Kidney tubule cell (primary cell): ENCODE measurements at regions not wholly inside any gene's neighbourhood (a gene's known extent, or its start where the extent isn't known, plus 50 kb on each side); places are given as distances from the start of the nearest gene placed in this dataset.

Source experiments
- DNase-seq: peaks from one replicate; pipeline ENCODE4 v3.0.0-alpha.2; 2018; ENCODE audit warnings: low spot score

DNA sequence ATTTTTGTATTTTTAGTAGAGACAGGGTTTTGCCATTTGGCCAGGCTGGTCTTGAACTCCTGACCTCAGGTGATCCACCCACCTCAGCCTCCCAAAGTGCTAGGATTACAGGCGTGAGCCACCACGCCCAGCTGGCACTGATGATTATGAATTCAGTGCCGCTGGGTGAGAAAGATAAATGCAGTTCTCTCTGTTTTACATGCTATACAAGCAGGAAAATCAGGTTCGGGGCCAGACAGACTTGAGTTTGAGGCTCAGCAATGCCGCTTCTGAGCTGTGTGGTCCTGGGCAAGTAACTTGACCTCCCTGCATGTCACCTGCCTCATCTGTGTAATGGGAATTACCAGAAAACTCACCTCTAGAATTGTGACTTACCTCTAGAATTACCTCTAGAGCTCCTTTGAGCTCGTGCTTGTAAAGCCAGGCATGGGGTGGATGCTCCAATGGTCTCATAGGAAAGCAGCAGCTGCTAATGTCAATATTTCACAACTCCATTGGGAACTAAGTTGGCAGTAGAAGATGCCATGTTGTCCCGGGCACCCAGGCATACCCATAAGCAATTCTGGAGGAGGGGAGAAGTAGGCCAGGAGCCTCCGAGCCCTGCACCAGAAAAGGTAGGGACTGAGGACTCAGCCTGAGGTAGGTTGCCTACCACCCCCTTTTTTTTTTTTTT is 119.8 kb upstream of the SLC25A33 start:
- no peak for DNase-seq

DNA sequence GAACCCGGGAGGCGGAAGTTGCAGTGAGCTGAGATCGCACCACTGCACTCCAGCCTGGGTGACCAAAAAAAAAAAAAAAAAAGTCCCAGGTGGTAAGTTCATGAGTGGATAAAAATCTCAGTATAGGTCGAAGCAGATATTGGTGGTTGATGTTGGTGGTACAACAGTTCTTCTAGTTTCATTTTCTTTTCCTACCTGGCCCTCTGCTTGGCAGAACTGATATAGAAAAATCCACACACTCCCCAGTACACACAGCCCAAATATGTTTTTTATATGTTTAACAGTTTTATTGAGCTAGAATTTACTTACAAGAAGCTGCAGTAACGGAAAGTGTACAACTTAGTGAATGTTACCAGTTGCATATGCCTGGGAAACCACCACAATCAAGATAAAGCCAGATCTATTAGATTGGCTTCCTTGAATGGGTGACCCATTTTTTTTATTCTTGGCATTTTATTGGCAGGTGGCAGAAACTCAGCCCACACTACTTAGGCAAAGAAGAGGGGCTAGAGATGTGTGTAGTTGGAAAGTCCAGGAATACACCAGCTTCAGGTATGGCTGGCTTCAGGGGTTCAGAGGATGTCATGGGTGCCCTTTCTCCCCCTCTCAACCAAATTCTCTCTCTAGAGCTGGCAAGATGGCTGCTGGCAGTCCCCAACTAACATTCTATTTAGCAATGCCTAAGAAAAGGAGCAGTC is 118.3 kb upstream of the SLC25A33 start:
- DNase-seq = no peak

DNA sequence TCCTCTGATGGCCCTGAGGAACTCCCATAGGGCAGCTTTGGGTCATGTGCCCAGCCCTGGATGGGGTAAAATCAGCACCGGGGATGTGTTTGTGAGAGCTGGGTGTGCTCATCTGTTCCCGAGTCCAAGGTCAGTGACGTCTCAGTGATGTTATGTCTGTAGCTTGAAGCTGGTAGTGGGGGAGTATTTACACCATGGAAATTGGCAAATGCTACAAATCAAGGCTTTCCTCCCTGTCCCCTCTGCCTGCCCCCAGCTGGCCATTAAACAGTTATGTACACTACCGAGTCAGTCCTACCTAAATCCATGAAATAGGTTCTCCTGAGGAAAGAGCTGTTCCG is 117.8 kb upstream of the SLC25A33 start:
- no peak for DNase-seq

DNA sequence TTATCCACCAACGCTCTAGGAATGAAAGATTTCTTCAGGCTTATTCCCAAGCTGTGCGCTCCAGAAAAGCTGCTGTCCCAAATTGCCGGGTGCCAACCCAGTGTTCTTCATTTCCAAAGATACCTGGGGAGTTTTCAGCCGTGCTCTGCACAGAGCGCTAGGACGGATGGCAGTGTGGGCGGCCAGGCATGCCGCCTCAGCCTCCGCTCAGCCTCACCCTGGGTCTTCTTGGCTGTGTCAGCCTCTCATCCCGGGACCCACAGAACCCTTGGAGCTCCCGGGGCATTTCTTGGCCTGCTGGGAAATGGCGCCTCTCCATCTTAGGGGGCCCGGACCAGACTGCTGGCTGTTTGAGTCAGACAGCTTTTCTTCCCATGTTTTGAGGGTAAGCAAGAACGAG is 116.9 kb upstream of the SLC25A33 start:
- no peak for DNase-seq

DNA sequence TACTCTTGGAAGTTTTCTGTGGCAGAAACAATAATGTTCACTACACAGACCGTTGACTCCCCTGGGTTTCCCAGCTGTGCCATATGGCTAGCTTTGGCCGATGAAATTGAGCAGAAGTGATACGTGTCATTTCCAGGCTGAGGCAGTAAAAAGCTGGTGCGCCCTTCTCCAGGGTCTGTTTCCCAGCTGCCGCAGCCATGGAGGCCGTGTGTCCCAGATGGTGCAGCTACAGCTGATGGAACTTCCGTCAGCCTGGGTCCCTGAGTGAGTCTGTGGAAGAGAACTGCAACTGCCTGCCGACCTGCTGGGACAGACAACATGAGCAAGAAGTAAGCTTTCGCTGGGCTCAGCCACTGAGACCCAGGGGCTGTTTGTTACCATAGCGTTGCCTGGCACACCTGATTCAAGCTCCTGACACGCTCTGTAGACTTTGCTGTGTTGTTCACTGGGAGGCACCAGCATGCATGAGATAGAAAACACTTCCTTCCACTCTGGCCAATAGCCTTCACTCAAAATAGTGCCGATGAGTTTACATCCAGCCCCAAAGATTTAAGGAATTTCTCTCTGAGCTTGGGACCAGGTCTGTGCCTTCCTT is 116.3 kb upstream of the SLC25A33 start:
- peak; percentile 25 for DNase-seq

DNA sequence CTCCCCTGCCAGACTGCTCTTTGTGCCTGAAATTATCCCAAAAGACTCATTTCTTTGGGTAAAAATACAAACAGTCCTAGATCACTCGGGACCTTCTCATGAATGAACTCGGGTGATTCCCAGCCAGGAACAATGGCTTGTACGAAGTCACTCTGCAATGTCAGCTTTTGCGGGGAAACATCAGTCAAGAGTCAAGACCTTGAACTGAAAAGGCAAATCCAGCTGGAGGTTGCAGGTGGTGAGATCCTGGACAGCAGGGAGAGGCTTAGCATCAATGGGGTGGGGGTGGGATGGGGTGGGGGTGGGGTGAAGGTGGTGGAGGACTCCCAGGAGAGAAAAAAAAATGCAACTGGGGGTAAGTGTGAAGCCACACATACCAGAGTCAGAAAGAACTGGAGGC is 115.0 kb upstream of the SLC25A33 start:
- DNase-seq = no peak

DNA sequence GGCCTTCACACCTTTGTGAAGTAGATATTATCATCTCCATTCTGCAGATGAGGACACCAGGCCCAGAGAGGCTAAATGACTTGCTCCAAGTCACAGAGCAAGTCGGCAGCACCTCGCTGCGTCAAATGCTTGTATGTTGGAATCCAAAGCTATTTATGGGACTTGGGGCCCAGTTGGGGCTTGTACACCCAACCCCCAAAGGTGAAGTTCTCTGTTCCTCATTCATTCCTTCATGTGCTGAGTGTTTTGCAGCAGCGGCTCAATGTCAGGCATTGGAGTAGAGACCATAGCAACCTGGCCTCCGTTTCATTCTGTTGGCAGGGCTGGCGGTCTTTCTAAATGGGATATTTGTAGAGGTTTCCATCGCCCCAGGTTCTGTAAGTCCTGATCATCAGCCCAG is 113.4 kb upstream of the SLC25A33 start:
- no peak for DNase-seq

DNA sequence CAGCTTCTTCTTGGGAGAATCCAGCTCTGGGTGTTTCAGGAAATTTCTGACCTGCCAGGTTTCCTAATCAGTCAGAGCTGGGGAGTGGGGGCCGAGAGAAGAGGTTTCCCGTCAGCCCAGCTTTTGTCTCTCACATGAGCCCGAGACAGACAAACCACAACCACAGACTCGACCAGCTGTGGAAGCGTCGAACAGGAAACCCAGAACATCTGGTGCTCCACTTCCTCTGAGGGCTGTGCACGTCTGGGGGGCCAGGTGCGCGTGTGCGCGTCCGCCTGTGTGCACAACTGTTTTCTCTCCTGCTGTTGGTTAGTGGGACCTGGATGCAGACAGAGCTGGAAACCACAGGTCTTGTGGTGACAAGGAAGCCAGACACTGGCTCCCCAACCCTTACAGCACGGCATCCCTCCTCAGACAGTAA is 113.0 kb upstream of the SLC25A33 start:
- DNase-seq = no peak

DNA sequence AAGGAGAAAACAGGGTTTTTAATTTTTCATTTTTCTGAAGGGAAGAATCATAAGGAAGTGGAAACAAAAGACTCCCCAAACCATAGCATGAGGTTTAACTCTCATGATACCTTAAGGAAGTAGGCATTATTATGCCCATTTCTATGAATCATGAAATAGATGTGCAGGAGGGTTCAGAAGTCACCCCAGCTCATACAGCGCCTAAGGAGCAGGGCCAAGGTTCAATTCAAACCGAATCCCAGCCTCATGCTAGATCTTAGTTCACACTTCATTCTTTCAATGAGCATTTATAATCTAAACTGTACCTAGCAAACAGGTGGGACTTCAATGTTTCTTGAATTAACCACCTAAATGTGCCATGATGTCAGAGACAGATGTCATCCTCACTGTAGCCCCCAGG is 111.9 kb upstream of the SLC25A33 start:
- no peak for DNase-seq

DNA sequence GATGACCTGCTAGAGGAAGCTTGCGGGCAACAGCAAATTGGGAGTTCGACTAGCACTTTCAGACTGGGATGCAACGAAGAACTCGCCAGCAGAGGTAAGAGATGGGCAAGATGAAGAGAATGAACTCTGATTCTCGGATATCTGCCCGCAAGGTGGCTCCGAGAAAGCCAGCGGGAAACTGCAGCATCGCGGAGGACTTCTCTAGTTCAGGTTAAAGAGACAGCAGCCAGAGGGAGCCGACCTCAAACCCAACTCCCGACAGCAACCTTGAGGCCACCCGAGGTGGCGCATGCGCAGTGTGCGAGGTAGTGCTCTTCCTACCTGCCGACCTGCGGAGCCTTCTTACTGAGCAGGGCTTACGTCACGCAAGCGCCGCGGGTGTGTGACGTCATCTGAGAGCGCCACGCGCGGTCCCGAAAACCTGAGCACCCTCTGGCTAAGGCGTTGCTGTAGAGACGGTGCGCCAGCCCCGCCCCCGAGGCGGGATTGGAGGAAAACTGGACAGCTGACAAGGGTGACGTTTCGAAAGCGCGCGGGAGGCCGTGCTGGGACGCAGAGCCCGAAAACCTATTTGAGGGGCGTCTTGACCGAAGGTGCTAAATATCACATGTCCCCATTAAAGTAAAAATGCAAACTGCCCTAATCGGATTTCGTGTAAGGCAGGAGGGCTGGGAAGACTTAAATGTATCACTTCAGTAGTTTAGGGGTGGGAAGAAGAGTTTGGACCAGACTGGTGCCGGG is 110.5 kb upstream of the SLC25A33 start:
- DNase-seq = peak; percentile 100

DNA sequence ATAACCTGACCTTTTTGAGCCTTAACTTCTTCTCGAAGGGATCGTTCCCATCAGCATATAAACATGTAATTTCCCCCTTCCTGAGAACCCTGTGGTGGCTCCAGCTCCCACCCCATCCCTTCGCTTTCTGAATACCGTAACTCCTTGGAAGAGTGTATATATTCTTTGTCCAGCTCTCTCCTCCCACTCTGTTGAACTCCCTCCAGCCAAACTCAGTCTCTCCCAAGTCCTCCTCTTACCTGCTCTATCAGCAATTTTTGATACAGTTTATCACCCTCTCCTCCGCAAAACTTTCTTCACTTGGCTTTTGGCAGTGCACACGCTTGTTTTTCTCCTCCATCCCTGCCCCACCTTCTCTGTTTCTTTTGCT is 109.9 kb upstream of the SLC25A33 start:
- DNase-seq = no peak

DNA sequence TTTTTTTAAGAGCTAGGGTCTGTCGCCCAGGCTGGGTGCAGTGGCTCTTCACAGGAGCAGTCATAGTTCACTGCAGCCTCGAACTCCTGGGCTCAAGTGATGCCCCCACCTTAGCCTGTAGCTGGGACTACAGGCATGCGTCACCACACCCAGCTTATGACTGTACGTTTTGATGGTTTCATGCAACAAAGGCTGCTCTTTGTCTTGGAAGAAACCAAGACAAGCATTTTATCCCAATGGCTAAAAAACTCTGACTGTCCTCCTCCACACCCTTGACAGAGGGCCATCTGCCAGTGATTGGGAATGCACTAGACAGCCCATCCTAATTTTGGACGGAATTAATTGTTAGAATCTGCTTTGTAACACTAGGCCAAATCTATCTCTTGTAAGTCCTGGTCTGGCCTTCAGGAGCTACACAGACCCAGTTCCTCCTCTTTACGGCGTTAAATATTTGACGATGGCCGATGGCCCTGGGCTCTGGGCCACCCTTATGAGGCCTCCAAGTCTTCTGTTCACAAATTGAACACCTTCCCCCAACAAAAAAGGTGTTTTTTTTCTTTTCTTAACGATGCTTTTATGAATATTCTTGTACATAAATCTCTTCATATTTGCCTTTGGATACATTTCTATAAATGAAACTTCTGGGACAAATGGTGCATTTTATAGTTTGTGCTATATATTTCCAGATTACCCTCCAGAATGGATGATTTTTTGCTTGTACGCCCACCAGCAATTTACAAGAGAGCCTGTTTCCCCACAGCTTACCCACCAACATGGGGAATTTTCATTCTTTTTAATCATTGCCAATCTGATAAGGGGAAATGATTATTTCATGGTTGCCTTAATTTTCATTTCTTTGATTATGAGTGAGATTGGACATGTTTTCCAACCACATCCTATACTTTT is 104.8 kb upstream of the SLC25A33 start:
- DNase-seq = peak; percentile 22

DNA sequence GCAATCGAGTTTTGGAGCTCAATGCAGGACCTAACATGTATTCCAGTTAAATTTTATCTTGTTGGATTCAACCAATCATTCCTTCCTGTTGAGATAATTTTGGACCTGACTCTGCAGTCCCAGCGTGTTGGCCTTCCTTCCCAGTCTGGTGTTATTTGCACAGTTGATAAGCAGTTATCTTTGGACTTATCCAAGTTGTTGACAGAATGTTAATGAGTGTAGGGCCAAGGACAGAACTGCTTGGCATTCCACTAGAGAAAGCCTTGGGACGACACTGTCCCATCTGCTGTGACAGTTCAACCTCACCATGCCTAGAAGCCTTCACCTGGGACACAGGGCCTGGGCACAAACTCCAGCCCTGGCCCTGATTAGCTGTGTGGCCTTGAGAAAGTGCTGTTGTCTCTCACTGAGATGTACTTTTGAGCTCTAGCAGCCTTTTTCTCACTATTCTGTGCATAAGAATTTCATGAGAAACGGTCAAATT is 104.1 kb upstream of the SLC25A33 start:
- no peak for DNase-seq

DNA sequence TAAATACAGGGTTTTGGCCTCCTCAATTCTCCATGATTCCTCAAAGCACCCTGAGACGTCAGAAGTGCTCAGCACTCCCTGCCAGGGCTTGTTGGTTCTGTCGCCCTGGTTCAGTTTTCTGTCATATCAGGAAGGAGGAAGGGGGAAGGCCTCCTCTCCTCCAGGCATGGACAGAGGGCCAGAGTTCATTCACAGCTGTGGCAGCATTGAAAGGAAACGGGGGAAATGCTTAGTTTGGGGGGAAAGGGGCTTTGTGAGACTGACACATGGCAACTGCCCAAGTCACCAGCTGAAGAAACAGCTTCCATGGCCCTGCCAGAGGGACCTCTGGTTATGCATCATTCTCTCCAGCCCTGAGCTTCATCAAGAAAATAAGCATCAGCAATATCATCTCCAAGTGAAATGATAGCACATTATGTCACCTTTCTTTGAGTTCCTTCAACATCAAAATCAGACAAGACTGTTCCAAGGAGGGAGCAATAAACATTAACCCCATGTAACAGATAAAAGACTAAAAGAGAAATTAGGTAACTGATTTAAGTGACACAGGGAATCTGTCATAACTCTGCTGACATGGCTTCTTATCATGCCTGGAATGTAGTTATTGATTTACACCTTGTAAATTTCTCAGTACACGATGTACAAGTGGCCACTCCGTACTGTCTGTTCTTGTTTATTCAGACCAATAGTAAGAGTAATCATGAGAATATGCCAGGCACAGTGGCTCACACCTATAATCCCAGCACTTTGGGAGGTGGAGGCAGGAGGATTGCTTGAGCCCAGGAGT is 103.2 kb upstream of the SLC25A33 start:
- DNase-seq = peak; percentile 84

DNA sequence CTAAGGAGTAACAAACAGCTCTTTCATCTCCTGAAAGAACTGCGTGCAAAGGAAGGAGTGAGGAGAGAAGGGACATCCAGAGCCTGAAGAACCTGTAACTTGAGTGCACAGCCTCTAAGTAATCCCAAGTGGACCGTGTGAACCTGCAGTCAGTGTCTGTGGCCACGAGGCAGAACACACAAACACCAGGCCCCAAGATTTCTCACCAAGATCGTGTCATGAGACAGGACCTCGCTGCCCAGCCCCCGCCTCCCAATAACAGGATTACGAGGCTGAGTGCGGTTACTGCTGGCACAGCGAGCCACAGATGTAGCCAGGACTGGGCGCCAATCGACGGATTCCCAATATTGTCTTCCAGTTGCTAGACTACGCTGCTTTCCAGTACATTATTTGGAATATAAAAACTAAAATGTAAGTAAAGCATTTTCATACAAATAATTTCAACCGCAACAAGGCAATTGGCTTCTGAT is 101.3 kb upstream of the SLC25A33 start:
- DNase-seq = no peak

DNA sequence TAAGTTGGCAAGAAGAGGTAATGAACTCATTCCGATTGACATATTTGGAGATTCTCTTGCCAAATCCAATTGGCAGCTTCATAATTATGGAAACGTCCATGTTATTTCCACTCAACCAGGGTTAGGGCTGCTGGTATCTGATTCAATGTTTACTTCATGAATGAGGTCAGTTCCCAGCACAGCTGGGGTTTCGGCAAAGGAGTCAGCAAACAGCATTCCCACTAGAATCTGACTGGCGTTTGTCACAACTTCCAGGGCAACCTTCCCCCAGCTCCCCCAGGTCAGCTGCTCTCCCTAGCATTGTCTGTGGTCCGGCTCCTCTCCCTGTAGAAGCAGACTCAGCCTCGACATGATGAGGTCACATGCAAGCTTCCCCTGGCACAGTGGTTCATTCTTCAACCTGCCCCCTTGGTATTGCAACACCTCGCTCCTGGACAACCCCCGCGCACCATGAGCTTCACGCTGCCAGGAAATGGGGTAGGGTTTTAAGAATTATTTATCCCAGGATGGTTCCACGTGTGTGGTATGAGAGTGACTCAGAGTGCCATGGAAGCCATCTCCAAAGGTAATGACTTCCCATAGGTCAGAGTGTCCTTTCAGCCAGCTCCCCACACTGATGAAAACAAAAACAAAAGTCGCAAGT is 100.7 kb upstream of the SLC25A33 start:
- DNase-seq = peak; percentile 98

DNA sequence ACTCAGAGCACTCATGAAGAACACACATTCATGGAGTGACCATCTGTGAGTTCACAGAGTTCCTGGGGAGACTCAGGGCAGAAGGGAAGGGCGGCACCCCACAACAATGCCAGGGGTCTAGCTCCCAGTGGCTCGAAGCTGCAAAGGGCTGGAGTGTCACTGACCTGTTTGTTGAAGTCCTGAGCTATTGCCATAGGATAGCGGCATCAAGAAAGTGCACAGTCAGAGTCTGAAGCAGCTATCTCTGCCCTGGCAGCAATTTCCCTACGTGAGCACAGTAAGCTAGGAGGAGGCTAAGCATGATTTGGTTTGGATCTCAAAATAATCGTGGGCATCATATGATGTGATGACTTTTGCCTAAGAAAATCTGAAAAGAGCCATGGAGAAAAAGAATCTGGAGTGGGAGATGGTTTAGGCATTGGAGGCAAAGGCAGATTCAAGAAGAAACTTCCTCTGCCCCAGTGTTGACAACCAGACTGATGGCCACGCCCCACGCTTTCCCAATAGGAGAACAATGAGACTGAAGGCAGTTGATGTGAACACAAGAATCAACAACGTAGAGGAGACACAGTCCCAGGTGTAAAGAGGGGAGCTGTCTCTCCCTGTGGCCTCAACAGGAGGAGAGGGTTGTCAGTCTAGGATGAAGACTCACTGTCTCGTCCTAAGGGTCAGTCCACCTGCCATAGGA is 100.0 kb upstream of the SLC25A33 start:
- no peak for DNase-seq

DNA sequence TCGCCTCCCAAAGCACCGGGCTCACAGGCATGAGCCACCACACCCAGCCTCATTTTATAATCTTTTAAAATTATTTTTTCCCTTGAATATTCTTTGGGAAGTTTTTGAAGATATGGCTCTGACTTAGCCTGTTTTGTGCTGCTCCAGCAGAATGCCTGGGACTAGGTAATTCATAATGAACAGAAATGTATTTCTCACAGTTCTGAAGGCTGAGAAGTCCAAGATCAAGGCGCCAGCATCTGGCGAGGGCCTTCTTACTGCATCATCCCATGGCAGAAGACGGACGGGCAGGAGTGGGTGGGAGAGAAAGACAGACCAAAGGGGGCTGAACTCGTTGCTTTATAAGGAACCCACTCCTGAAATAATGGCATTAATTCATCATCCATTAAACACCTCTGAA is 99.0 kb upstream of the SLC25A33 start:
- no peak for DNase-seq

DNA sequence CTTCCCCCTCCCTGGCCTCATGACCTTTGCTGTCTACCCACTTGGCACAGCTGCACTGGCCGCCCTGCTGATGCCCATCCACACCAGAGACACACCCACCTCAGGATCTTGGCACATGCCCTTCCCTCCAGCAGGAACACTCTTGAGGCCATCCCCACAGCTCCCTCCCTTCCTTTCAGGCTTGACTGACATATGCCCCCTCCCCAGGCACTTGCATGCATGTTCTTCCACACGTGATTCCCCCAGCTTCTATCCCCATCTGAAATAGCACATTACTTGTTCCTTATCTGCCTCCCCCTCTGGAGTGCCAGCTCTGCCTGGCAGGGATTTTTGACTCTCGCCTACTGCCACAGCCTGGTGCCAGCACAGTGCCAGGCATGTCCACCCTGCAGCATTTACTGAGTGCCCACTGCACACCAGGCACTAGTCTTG is 98.5 kb upstream of the SLC25A33 start:
- DNase-seq = no peak
